ENCODE measurements at regions not wholly inside any gene's neighbourhood (a gene's known extent, or its start where the extent isn't known, plus 50 kb on each side); places are given as distances from the start of the nearest gene placed in this dataset.
"Not testable (repeated sequence)": the region's sequence is repeated elsewhere in the genome, so short reads cannot be mapped to it uniquely, and the experiment has no call there.

DNA sequence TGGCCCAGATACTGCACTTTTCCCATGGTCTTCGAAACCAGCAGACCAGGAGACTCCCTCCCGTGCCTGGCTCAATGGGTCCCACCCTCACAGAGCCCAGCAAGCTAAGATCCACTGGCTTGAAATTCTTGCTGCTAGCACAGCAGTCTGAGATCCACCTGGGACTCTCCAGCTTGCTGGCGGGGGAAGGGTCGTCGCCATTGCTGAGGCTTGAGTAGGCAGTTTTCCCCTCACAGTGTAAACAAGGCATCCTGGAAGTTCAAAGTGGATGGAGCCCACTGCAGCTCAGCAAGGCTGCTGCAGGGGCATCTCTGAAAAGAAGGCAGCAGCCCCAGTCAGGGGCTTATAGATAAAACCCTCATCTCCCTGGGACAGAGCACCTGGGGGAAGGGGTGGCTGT is 255.6 kb upstream of the MAGEB18 start:
- dilution Hi-C loops (cut with HindIII; ENCODE audit: low sequenced_read_pairs, unreplicated experiment); in situ Hi-C loops (cut with MboI; ENCODE audit: low sequenced_read_pairs); CTCF ChIA-PET: not testable (repeated sequence)

More for the DNA sequence above, 255.6 kb upstream of the MAGEB18 start:
- H3K23ac ChIP-seq (ENCODE audit: low read depth, low read length); ATAC-seq (ENCODE audit: low read depth); H3K56ac ChIP-seq (ENCODE audit: extremely low read depth, insufficient read depth, low read length); H2BK20ac ChIP-seq (ENCODE audit: low read depth, low read length); H3K18ac ChIP-seq (ENCODE audit: low read depth, low read length); H3K9ac ChIP-seq (ENCODE audit: low read depth, low read length); H3K27me3 ChIP-seq (ENCODE audit: control insufficient read depth, insufficient read depth, low read length); H3K79me1 ChIP-seq (ENCODE audit: low read depth in 1 of 2, low read length in 2 of 2); H2AK5ac ChIP-seq (ENCODE audit: low read depth, low read length); H3K4me2 ChIP-seq (ENCODE audit: low read depth, low read length); H2BK15ac ChIP-seq (ENCODE audit: low read depth, low read length); H3K9me3 ChIP-seq (ENCODE audit: control insufficient read depth, insufficient read depth, low read length); BruUV-seq (replicated peaks); DNase-seq; H4K20me1 ChIP-seq (ENCODE audit: insufficient read depth, low read length); H3K36me3 ChIP-seq (ENCODE audit: control insufficient read depth, insufficient read depth, low read length); H4K5ac ChIP-seq (ENCODE audit: low read depth, low read length); H3K14ac ChIP-seq (replicated peaks; ENCODE audit: low read depth, low read length); H4K8ac ChIP-seq (ENCODE audit: low read depth in 2 of 2, low read length in 2 of 2); H4K91ac ChIP-seq (ENCODE audit: insufficient read depth, low read depth, low read length); intact Hi-C loops (cut with micrococcal nuclease); H2BK120ac ChIP-seq (ENCODE audit: low read depth, low read length); H3K9me1 ChIP-seq (ENCODE audit: insufficient read depth, low read length); H3K4ac ChIP-seq (ENCODE audit: low read depth, low read length); H3K4me3 ChIP-seq (ENCODE audit: insufficient read depth, low read depth, low read length); H3K4me1 ChIP-seq (ENCODE audit: control insufficient read depth, insufficient read depth, low read length); H2BK5ac ChIP-seq (ENCODE audit: low read depth, low read length, poor library complexity, severe bottlenecking); H3K27ac ChIP-seq (ENCODE audit: insufficient read depth, low read length); H2AK9ac ChIP-seq (replicated peaks; ENCODE audit: low read depth, low read length, poor library complexity); H2AFZ ChIP-seq (replicated peaks; ENCODE audit: low read length, poor library complexity); POLR2A ChIA-PET (ENCODE audit: unreplicated experiment): not testable (repeated sequence)
- no CpG with 5 or more reads among the region's 5 CpGs for WGBS, 2 experiments (ENCODE audit: extremely low coverage in 2 of 2, insufficient read length in 1 of 2)

Data from IMR-90 (cell line).